Lower leg skin (tissue), 4 donors: ENCODE measurements at regions not wholly inside any gene's neighbourhood (a gene's known extent, or its start where the extent isn't known, plus 50 kb on each side); places are given as distances from the start of the nearest gene placed in this dataset.

Experiments
- DNase-seq, 2 donors: peaks; one replicate each; pipeline ENCODE4 v3.0.0-alpha.2; 2019; ENCODE audit warnings: low spot score in 2 of 2
- H3K4me3 ChIP-seq: fragments of 200-600 bp; sonication (generic); 2 replicates; pipeline ENCODE4 v1.5.1; 2017; ENCODE audit warnings: mild to moderate bottlenecking, low read depth; ENCODE audit not compliant: poor library complexity, severe bottlenecking
- CTCF ChIP-seq, 3 donors: fragments of 450-650 bp; IDR thresholded peaks; one replicate each; pipeline ENCODE4 v1.5.1; 2016; ENCODE audit warnings: antibody characterized with exemption in 3 of 3, mild to moderate bottlenecking in 3 of 3, moderate library complexity in 2 of 3
- POLR2A ChIP-seq, 2 donors: fragments of 450-650 bp; IDR thresholded peaks; one replicate each; pipeline ENCODE4 v1.6.1; 2016 to 2017; ENCODE audit warnings: antibody characterized with exemption in 2 of 2, mild to moderate bottlenecking in 1 of 2, moderate library complexity in 1 of 2
- WGBS, 2 donors: methylation state at CpG; one replicate each; pipeline ENCODE4 v1.1.5; 2018; 5-methylcytosine and 5-hydroxymethylcytosine counted together
- intact Hi-C: fragments of 100-400 bp; cut with DNase I; formaldehyde crosslinking; loops from one replicate; pipeline ENCODE4 v1.15.0; 2023; ENCODE audit warnings: low total_unique reads

- no peak overlapping the region for H3K4me3 ChIP-seq
- intact Hi-C loops = no loop called here
- TF ChIP-seq POLR2A (IDR thresholded peaks at IDR 0.05) = no peak
- no peak for TF ChIP-seq CTCF (IDR thresholded peaks at IDR 0.05)
- DNase-seq = peak in 1 of 2 donors; percentile 82
- WGBS, 2 donors = 74 to 76% methylated on average over 19 to 20 of the region's 21 CpGs
Observed at GRCh38 chr22:48898524-48899250, 929.0 kb downstream of the BRD1 start.

- DNase-seq = peak in 1 of 2 donors; percentile 61
- no peak for TF ChIP-seq POLR2A (IDR thresholded peaks at IDR 0.05)
- intact Hi-C loops = no loop called here
- H3K4me3 ChIP-seq = no peak overlapping the region
- WGBS, 2 donors = 86 to 88% methylated on average over 9 to 10 of the region's 14 CpGs
Observed at GRCh38 chr22:48897645-48898370, 929.9 kb downstream of the BRD1 start.

- intact Hi-C loops = no loop called here
- no peak overlapping the region for H3K4me3 ChIP-seq
- DNase-seq = no peak
- WGBS, 2 donors = 68 to 72% methylated on average over 22 to 29 of the region's 33 CpGs
- TF ChIP-seq CTCF (IDR thresholded peaks at IDR 0.05) (no peak), POLR2A (IDR thresholded peaks at IDR 0.05) (no peak)
Observed at GRCh38 chr22:48896766-48897644, 930.7 kb downstream of the BRD1 start.

GRCh38 chr22:48895831-48896765 is 931.6 kb downstream of the BRD1 start:
- TF ChIP-seq POLR2A (IDR thresholded peaks at IDR 0.05) = no peak
- no peak for TF ChIP-seq CTCF (IDR thresholded peaks at IDR 0.05)
- DNase-seq = peak in 1 of 2 donors; percentile 60
- no peak overlapping the region for H3K4me3 ChIP-seq
- intact Hi-C loops = no loop called here
- WGBS, 2 donors = 73 to 77% methylated on average over 20 to 22 of the region's 24 CpGs

- TF ChIP-seq CTCF (IDR thresholded peaks at IDR 0.05) (no peak), POLR2A (IDR thresholded peaks at IDR 0.05) (no peak)
- intact Hi-C loops = no loop called here
- no peak overlapping the region for H3K4me3 ChIP-seq
- DNase-seq = no peak
- WGBS, 2 donors = 79 to 85% methylated on average over 9 of the region's 9 CpGs
Observed at GRCh38 chr22:48895336-48895735, 932.3 kb downstream of the BRD1 start.
